T-helper 2 cell treated with Interferon-gamma antibody and Interleukin-4, amounts not matched to agents 5 μg/mL and 100 μg/mL, for 36 hours (primary cell): ENCODE measurements at regions not wholly inside any gene's neighbourhood (a gene's known extent, or its start where the extent isn't known, plus 50 kb on each side); places are given as distances from the start of the nearest gene placed in this dataset.
"Not testable (repeated sequence)": the region's sequence is repeated elsewhere in the genome, so short reads cannot be mapped to it uniquely, and the experiment has no call there.

Source experiments
- DNase-seq: peaks from one replicate; pipeline ENCODE4 v3.0.0; 2021; ENCODE audit warnings: low spot score
- H3K27ac Mint-ChIP-seq: one replicate; pipeline ENCODE4 v1.8.0; 2021; ENCODE audit warnings: mild to moderate bottlenecking, mixed read lengths
- H3K27me3 Mint-ChIP-seq: one replicate; pipeline ENCODE4 v1.8.0; 2021; ENCODE audit warnings: low read depth, mixed read lengths
- H3K36me3 Mint-ChIP-seq: one replicate; pipeline ENCODE4 v1.8.0; 2021; ENCODE audit warnings: low read depth, mixed read lengths
- H3K4me1 Mint-ChIP-seq: one replicate; pipeline ENCODE4 v1.8.0; 2021; ENCODE audit warnings: low read depth, mixed read lengths
- H3K4me3 Mint-ChIP-seq: one replicate; pipeline ENCODE4 v1.8.0; 2022; ENCODE audit warnings: mild to moderate bottlenecking, moderate library complexity, mixed read lengths
- H3K9me3 Mint-ChIP-seq: one replicate; pipeline ENCODE4 v1.8.0; 2021; ENCODE audit warnings: mixed read lengths

DNA sequence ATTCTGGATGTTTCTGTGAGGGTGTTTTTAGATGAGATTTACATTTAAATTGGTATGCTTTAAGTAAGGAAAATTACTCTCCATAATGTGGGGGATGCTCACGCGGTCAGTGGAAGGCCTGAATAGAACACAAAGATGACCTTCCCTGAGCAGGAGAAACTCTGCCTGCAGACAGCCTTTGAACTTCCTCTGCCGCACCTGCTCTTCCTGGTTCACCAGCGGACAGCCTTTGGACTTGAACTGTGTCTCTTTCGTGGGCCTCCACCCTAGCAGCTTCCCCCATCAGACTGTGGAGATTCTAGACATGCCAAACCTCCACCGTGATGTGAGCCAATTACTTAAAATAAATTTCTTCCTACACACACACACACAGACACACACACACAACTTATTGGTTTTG is 210.7 kb downstream of the EFCAB11 start:
- peaks cover 15% of the 10 kb centered on the region for H3K36me3 Mint-ChIP-seq
- H3K27me3 Mint-ChIP-seq: no peaks in the 10 kb centered on the region
- no peak for DNase-seq
- no peak overlapping the region for H3K27ac Mint-ChIP-seq
- H3K4me1 Mint-ChIP-seq: peaks cover 15% of the 10 kb centered on the region
- peaks cover 52% of the 10 kb centered on the region for H3K9me3 Mint-ChIP-seq
- no peak overlapping the region for H3K4me3 Mint-ChIP-seq

DNA sequence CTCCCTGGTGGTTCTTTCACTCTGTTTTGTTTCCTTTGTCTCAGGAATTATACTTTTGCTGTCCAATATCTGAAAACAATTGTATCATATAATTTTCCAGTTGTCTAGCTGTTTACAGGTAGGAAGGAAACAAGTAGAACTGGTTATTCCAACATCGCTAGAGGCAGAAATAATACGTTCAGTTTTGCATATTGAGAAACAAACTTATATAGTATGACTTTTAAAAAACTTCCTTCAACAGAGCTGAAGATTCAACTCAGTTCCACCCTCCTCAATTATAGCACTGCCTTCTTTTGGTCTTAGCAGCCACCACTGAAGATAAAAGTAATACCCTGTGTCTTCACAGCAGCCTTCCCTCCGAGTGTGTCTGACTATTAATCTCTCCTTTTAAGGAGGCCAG is 214.3 kb downstream of the EFCAB11 start:
- H3K27ac Mint-ChIP-seq: no peak overlapping the region
- peaks cover 19% of the 10 kb centered on the region for H3K36me3 Mint-ChIP-seq
- DNase-seq: no peak
- H3K4me3 Mint-ChIP-seq: no peak overlapping the region
- H3K27me3 Mint-ChIP-seq: no peaks in the 10 kb centered on the region
- peaks cover 33% of the 10 kb centered on the region for H3K9me3 Mint-ChIP-seq
- H3K4me1 Mint-ChIP-seq: peaks cover 10% of the 10 kb centered on the region

DNA sequence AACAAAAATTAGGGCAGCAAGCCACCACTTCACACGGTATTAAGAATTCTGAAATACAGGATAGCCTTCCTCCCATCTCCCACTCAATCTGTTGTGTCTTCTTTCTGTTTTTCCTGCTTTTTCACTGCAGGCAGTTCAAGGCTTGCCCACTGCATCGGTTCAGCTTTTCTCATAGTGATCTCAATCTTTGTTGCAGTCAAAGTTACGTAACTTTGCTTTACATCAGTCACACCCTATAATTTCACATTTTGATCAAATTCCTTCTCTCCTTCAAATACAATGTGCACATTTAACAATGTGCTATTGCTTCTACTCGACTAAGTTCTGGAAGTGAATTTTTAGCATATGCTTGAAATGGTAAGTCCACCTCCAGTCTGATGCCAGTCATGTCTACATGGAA is 217.6 kb downstream of the EFCAB11 start:
- peaks cover 16% of the 10 kb centered on the region for H3K9me3 Mint-ChIP-seq
- no peak overlapping the region for H3K27ac Mint-ChIP-seq
- no peaks in the 10 kb centered on the region for H3K27me3 Mint-ChIP-seq
- H3K4me3 Mint-ChIP-seq: no peak overlapping the region
- peaks cover 3% of the 10 kb centered on the region for H3K4me1 Mint-ChIP-seq
- H3K36me3 Mint-ChIP-seq: peaks cover 6% of the 10 kb centered on the region
- no peak for DNase-seq

DNA sequence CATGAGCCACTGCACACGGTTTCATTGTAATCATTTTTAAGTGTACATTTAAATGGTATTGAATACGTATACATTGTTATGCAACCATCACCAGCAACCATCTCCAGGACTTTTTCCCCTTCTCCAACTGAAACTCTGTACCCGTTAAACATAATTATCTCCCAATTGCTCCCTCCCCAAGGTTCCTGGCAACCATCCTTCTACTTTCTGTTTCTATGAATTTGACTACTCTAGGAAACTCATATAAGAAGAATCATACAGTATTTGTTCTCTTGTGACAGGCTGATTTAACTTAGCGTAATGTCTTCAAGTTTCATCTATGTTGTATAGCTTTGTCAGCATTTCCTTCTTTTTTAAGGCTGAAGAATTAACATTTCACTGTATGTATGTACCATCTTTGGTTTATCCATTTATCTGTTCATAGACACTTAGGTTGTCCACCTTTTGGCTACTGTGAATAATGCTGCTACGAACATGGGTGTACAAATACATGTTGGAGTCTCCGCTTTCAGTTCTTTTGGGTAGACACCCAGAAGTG is 223.1 kb downstream of the EFCAB11 start:
- Mint-ChIP-seq H3K27ac (no peak overlapping the region), H3K36me3 (no peaks in the 10 kb centered on the region), H3K4me3 (no peak overlapping the region), H3K4me1 (peaks cover 8% of the 10 kb centered on the region), H3K9me3 (peaks cover 6% of the 10 kb centered on the region), H3K27me3 (no peaks in the 10 kb centered on the region)
- DNase-seq: no peak

DNA sequence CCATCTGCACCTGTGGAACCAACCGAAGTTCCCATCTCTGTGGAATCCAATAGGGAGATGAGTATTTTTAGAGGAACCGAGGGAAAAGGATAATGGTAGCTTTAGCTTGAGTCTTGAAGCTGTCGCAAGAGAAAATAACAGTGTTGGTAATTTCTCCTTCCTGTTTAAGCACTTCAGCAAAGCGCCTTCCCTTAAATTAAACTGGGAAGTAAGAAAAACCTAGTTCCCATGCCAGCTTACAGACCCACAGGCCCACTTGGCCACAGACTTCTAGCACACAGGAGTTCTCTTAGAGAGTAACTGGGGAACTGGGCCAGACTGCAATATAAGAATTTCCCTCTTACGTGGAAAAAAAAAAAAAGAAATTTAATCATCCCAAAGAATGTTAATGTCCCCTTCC is 223.8 kb downstream of the EFCAB11 start:
- peaks cover 15% of the 10 kb centered on the region for H3K4me1 Mint-ChIP-seq
- no peak overlapping the region for H3K27ac Mint-ChIP-seq
- no peaks in the 10 kb centered on the region for H3K36me3 Mint-ChIP-seq
- no peak overlapping the region for H3K4me3 Mint-ChIP-seq
- H3K9me3 Mint-ChIP-seq: peaks cover 6% of the 10 kb centered on the region
- no peak for DNase-seq
- no peaks in the 10 kb centered on the region for H3K27me3 Mint-ChIP-seq

DNA sequence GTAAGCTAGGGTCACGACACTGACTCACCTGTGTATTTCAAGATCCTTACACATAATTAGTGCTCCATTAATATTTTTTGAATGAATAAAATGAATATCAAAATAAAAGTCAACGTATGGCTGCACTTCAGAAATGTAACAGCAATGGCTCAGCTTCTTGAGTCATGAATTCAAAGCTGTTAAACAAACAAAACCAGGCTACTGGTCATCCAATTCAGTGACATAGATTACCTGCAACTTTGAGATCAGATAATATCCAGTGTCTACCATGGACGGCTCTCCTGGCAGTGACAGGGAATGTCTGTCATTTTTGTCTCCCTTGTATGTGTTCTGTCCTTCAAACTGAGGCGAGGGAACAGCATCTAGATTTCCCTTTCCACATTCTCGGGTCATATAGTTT is 225.6 kb downstream of the EFCAB11 start:
- no peak for DNase-seq
- H3K4me1 Mint-ChIP-seq: peaks cover 31% of the 10 kb centered on the region
- no peaks in the 10 kb centered on the region for H3K36me3 Mint-ChIP-seq
- H3K27me3 Mint-ChIP-seq: no peaks in the 10 kb centered on the region
- H3K27ac Mint-ChIP-seq: no peak overlapping the region
- peaks cover 6% of the 10 kb centered on the region for H3K9me3 Mint-ChIP-seq
- no peak overlapping the region for H3K4me3 Mint-ChIP-seq

DNA sequence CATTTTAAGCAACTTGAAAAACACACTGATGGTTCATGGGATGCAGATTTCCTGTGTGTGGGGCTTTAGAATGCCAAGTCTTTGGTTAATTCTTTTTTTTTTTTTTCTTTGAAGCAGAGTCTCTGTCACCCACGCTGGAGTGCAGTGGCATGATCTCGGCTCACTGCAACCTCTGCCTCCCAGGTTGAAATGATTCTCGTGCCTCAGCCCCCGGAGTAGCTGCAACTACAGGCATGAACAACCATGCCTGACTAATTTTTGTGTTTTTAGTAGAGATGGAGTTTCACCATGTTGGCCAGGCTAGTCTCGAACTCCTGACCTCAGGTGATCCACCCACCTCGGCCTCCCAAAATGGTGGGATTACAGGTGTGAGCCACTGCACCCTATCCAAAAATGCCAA is 228.3 kb downstream of the EFCAB11 start:
- H3K4me1 Mint-ChIP-seq: peaks cover 52% of the 10 kb centered on the region
- DNase-seq, H3K9me3 Mint-ChIP-seq, H3K27me3 Mint-ChIP-seq, H3K36me3 Mint-ChIP-seq: not testable (repeated sequence)
- H3K4me3 Mint-ChIP-seq: peak overlapping the region; percentile 33
- peak overlapping the region; percentile 70 for H3K27ac Mint-ChIP-seq

DNA sequence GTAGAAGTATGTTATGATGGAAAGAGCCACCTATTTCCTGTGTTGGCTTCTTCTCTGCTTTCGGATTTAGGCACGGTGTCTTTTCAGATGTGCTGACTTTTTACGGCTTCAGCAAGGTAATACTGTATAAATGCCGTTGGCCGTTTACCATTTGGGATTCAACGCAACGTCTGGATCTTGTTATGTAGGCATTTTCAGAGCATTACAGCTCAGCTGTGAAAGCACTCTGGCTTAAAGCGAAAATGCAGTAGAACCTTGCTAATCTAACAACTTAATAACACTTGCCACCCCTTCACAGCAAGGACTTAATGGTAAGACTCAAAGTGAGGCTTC is 229.9 kb downstream of the EFCAB11 start:
- Mint-ChIP-seq H3K27ac (peak overlapping the region; percentile 93), H3K9me3 (peaks cover 9% of the 10 kb centered on the region), H3K27me3 (no peaks in the 10 kb centered on the region), H3K4me3 (peak overlapping the region; percentile 82), H3K4me1 (peaks cover 69% of the 10 kb centered on the region), H3K36me3 (peaks cover 7% of the 10 kb centered on the region)
- DNase-seq: peak; percentile 32

DNA sequence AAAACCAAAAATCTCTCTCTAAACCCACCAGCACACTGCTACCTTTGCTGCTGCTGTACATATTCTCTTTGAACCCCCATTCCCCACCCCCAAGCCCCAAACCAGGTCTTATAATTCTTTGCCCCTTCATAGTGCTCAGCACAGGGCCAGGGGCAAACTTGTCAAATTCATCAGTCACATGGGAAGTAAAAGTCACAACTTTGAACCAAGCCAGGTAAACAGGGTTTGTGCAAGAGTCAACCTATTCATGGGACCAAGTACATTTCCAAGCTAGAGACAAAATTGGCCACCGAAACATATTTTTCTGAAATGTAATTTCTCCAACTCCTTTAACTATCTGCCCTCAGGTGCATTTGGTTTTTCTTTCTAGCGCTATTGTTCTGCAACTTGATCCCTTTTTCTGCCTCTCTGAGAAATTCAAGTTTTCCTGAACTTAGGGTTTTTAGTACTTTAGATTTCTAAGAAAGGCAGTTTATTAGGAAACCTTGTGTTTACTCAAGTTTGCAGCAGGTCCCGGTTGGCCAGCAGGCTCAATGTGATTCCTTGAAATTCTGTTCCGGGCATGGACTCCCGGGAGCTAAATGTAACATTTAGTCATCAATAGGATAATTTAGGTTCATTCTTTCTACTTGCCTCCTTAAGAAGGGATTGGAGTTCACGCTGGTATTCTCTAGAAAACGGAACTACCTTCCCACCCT is 230.5 kb downstream of the EFCAB11 start:
- DNase-seq: no peak
- Mint-ChIP-seq H3K27me3 (no peaks in the 10 kb centered on the region), H3K9me3 (peaks cover 9% of the 10 kb centered on the region)

DNA sequence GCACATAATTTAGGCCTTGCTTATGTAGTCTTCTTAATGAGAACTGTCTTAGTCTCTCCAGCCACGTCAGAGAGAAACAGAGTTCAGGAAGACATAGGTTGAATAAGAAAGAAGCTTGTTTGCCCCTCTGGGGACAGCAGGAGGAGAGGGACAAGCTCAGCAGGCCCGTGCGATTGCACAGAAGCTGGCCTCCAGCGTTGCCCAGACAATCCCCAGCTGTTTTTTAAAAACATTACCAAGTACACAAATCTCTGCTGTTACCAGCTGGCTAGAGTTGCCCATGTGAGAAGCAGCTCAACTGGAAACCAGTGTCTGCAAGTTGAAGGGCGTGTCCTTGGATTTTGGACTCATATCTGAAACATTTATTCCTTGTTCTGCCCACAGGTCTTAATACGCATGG is 232.6 kb downstream of the EFCAB11 start:
- peaks cover 73% of the 10 kb centered on the region for H3K4me1 Mint-ChIP-seq
- no peaks in the 10 kb centered on the region for H3K27me3 Mint-ChIP-seq
- peak overlapping the region; percentile 76 for H3K4me3 Mint-ChIP-seq
- H3K9me3 Mint-ChIP-seq: peaks cover 9% of the 10 kb centered on the region
- DNase-seq: no peak
- H3K27ac Mint-ChIP-seq: peak overlapping the region; percentile 96
- H3K36me3 Mint-ChIP-seq: peaks cover 8% of the 10 kb centered on the region

More for the DNA sequence above, 230.5 kb downstream of the EFCAB11 start:
- peaks cover 71% of the 10 kb centered on the region for H3K4me1 Mint-ChIP-seq
- peak overlapping the region; percentile 93 for H3K27ac Mint-ChIP-seq
- peaks cover 8% of the 10 kb centered on the region for H3K36me3 Mint-ChIP-seq
- H3K4me3 Mint-ChIP-seq: peak overlapping the region; percentile 82

DNA sequence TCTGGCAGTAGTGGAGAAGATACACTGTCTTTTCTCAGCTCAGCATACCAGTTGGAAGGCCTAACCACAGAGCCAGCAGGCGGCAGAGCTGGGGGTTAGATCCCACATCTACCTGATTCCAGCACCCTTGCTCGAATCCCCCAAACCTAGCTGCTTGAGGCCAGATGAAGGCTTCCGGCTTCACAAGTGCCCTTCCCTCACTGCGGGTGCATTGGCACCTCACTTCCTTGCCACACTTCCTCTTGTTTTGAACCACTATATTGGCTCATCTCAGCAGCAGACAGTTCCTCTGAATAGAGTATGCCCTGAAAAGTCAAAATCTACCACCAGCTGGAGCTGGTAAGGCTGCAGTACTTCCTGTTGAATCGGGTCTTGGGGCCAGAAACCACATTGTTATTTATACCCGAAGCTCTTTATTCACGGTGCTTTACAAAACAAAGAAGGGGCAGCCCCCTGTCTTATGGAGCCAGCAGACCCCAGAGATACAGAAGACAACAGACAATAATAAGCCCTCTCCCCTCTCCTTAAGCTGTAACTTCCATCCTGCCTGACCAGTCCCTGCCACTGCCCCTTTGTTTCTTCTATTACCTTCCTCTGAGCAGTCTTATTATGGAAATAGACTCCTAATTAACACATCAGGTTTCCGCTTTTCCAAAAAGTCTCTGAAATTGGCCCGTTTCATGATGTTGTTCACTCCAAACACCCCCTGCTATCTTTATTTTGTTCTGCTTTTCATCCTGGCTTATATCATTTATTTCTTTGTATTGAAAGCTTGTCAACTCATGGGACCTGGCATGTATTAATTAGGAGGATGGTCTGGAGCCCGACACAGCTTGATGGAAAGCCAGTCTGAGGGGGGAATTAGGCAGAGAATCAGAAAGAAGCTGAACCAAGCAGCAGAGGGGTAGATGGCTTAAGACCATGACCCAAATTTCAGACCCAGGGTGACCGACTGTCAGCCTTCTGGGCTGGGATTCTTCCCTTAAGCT is 233.5 kb downstream of the EFCAB11 start:
- Mint-ChIP-seq H3K9me3 (peaks cover 9% of the 10 kb centered on the region), H3K4me1 (peaks cover 67% of the 10 kb centered on the region), H3K27me3 (no peaks in the 10 kb centered on the region), H3K36me3 (peaks cover 8% of the 10 kb centered on the region), H3K27ac (peak overlapping the region; percentile 96), H3K4me3 (peak overlapping the region; percentile 76)
- DNase-seq: peak; percentile 69

DNA sequence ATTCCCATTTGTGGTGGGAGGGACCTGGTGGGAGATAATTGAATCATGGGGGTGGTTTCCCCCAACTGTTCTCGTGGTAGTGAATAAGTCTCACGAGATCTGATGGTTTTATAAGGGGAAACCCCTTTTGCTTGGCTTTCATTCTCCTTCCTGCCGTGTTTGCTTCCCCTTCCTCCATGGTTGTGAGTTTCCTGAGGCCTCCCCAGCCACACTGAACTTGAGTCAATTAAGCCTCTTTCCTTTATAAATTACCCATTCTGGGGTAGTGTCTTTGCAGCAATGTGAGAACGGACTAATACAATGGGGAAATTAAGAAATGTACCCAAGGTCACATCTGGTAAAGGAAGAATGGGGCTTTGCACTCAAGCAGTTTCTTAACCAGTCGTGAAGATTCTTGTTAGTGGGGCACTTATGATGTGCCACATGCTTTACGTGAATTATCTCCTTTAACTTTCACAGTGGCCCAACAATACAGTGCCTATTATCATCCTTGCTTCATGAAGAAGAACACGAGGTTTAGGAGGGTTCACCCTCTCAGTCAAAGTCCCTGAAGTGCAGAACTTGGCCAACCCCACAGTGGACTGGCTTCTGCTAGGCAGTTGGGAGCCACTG is 234.3 kb downstream of the EFCAB11 start:
- H3K27ac Mint-ChIP-seq: peak overlapping the region; percentile 96
- peaks cover 9% of the 10 kb centered on the region for H3K9me3 Mint-ChIP-seq
- H3K36me3 Mint-ChIP-seq: peaks cover 9% of the 10 kb centered on the region
- H3K27me3 Mint-ChIP-seq: no peaks in the 10 kb centered on the region
- peak overlapping the region; percentile 76 for H3K4me3 Mint-ChIP-seq
- H3K4me1 Mint-ChIP-seq: peaks cover 60% of the 10 kb centered on the region
- DNase-seq: peak; percentile 16

DNA sequence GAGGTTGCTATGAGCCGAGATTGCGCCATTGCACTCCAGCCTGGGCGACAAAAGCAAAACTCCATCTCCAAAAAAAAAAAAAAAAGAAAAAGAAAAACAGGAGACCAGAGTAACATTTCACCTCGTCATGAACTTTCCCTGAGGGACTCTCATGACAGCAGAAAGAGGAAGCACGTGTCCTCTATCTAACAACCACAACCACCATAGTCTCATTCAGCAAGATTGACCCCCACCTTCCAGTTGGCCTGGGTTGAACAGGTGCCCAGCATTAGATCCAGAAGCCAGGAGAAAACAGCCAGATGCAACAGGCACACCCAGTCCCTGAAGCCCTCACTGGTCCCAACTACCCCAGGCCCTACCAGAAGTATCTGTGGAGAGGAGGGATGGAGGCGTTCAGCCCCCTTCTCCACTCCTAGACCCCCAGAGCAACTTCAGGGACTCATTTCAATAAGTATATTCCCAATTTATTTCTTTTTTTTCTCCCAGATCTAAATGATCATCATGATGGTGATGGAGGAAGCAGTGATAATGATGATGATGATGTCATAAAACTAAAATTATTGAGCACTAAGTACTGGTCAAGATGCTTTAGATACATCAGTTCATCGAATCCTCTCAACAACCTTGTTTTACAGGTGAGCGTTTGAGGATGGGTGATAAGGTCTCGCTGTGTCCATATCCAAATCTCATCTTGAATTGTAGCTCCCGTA is 235.0 kb downstream of the EFCAB11 start:
- no peak for DNase-seq
- H3K4me1 Mint-ChIP-seq: peaks cover 58% of the 10 kb centered on the region
- H3K27ac Mint-ChIP-seq: peak overlapping the region; percentile 96
- no peaks in the 10 kb centered on the region for H3K27me3 Mint-ChIP-seq
- H3K36me3 Mint-ChIP-seq: peaks cover 13% of the 10 kb centered on the region
- H3K4me3 Mint-ChIP-seq: peak overlapping the region; percentile 76
- peaks cover 9% of the 10 kb centered on the region for H3K9me3 Mint-ChIP-seq
